GM12878 (cell line): ENCODE measurements at regions not wholly inside any gene's neighbourhood (a gene's known extent, or its start where the extent isn't known, plus 50 kb on each side); places are given as distances from the start of the nearest gene placed in this dataset.

Source experiments
- ASH2L ChIP-seq: fragments of 300-600, 200-600 bp; sonication (generic); IDR thresholded peaks from 2 replicates; pipeline ENCODE4 v1.6.1; 2017; ENCODE audit warnings: low read depth, mild to moderate bottlenecking, borderline replicate concordance
- ATF7 ChIP-seq: fragments of 450-650 bp; IDR thresholded peaks from 2 replicates; pipeline ENCODE4 v1.6.1; 2016; ENCODE audit warnings: low read depth, mild to moderate bottlenecking
- ETV6 ChIP-seq, 2 experiments: fragments of 450-650 bp in 1 of 2; IDR thresholded peaks in 1 of 2; conservative IDR thresholded peaks in 1 of 2; 2 replicates each; pipeline ENCODE4 v1.6.1; 2014; ENCODE audit warnings: antibody characterized with exemption in 1 of 2, borderline replicate concordance in 1 of 2, low read depth in 1 of 2, mild to moderate bottlenecking in 1 of 2, moderate library complexity in 1 of 2
- MTA2 ChIP-seq: fragments of 450-650 bp; IDR thresholded peaks from 2 replicates; pipeline ENCODE4 v1.6.1; 2016; ENCODE audit warnings: low read depth, mild to moderate bottlenecking, moderate library complexity
- RB1 ChIP-seq: fragments of 450-650 bp; formaldehyde crosslinking; IDR thresholded peaks from 2 replicates; pipeline ENCODE4 v1.6.1; 2017; ENCODE audit warnings: mild to moderate bottlenecking, borderline replicate concordance
- TAF1 ChIP-seq: IDR thresholded peaks from 2 replicates; pipeline ENCODE4 v1.6.1; 2011; ENCODE audit warnings: mild to moderate bottlenecking, low read depth, low read length, borderline replicate concordance
- ZNF274 ChIP-seq: IDR thresholded peaks from one replicate; pipeline ENCODE4 v1.8.0; 2011; ENCODE audit not compliant: insufficient read length, insufficient read depth
- TF ChIP-seq, protein P1 (sequence below): IDR thresholded peaks from 2 replicates; pipeline ENCODE4 v1.6.1; 2011; ENCODE audit warnings: mild to moderate bottlenecking, low read depth, low read length, moderate library complexity; ENCODE audit not compliant: insufficient replicate concordance
- TF ChIP-seq, protein P2 (sequence below): fragments of 450-650 bp; IDR thresholded peaks from 2 replicates; pipeline ENCODE4 v1.6.1; 2014; ENCODE audit warnings: mild to moderate bottlenecking
- TF ChIP-seq, protein P3 (sequence below): IDR thresholded peaks from 2 replicates; pipeline ENCODE4 v1.6.1; 2011; ENCODE audit warnings: borderline replicate concordance, low read depth, mild to moderate bottlenecking, moderate library complexity, low read length; ENCODE audit not compliant: insufficient read depth, poor library complexity, severe bottlenecking
- TF ChIP-seq, protein P4 (sequence below): fragments of 450-650 bp; formaldehyde crosslinking; IDR thresholded peaks from 2 replicates; pipeline ENCODE4 v1.5.0; 2022; ENCODE audit warnings: mild to moderate bottlenecking, missing genetic modification characterization
- TF ChIP-seq, protein P5 (sequence below): IDR thresholded peaks from 2 replicates; pipeline ENCODE4 v1.6.1; 2012; ENCODE audit warnings: low read length, inconsistent platforms
- TF ChIP-seq, protein P6 (sequence below): fragments of 450-650 bp; IDR thresholded peaks from 2 replicates; pipeline ENCODE4 v1.6.1; 2016; ENCODE audit warnings: mild to moderate bottlenecking

DNA sequence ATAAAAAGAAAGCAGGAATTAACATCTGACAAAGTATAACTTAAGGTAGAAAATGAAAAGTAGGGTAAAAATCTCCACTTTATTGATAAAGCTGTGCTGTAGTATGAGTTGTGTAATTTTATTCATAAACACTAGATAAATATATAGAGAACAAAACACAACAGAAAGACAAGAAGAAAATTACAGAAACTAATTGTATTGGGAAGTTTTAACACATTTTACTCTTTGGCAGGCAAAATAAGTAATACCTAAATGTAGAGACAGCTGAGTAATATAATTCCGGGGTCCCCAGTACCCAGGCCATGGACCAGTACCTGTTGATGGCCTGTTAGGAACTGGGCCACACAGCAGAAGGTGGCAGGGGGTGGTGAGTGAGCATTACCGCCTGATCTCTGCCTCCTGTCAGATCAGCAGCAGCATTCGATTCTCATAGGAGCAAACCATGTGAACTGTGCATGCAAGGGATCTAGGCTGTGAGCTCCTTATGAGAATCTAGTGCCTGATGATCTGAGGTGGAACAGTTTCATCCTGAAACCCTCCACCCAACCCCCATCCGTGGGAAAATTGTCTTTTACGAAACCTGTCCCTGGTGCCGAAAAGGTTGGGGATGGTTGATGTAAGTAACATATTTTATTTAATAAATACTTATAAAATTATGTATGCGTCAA is 84.4 kb upstream of the ETV6 start (continued):
- peak; percentile 56 for TF ChIP-seq ATF7
- TF ChIP-seq RB1: no peak
- TF ChIP-seq TAF1: peak; percentile 62; the same call in 1 of the 2 replicates
- TF ChIP-seq, protein P1, sequence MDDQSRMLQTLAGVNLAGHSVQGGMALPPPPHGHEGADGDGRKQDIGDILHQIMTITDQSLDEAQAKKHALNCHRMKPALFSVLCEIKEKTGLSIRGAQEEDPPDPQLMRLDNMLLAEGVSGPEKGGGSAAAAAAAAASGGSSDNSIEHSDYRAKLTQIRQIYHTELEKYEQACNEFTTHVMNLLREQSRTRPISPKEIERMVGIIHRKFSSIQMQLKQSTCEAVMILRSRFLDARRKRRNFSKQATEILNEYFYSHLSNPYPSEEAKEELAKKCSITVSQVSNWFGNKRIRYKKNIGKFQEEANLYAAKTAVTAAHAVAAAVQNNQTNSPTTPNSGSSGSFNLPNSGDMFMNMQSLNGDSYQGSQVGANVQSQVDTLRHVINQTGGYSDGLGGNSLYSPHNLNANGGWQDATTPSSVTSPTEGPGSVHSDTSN: peak; percentile 8
- TF ChIP-seq, protein P2, sequence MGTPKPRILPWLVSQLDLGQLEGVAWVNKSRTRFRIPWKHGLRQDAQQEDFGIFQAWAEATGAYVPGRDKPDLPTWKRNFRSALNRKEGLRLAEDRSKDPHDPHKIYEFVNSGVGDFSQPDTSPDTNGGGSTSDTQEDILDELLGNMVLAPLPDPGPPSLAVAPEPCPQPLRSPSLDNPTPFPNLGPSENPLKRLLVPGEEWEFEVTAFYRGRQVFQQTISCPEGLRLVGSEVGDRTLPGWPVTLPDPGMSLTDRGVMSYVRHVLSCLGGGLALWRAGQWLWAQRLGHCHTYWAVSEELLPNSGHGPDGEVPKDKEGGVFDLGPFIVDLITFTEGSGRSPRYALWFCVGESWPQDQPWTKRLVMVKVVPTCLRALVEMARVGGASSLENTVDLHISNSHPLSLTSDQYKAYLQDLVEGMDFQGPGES: no peak
- TF ChIP-seq, protein P3, sequence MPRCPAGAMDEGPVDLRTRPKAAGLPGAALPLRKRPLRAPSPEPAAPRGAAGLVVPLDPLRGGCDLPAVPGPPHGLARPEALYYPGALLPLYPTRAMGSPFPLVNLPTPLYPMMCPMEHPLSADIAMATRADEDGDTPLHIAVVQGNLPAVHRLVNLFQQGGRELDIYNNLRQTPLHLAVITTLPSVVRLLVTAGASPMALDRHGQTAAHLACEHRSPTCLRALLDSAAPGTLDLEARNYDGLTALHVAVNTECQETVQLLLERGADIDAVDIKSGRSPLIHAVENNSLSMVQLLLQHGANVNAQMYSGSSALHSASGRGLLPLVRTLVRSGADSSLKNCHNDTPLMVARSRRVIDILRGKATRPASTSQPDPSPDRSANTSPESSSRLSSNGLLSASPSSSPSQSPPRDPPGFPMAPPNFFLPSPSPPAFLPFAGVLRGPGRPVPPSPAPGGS: peak; percentile 99
- TF ChIP-seq ASH2L: no peak
- peak; percentile 69; the same call in 1 of the 2 replicates for TF ChIP-seq MTA2
- TF ChIP-seq, protein P4, sequence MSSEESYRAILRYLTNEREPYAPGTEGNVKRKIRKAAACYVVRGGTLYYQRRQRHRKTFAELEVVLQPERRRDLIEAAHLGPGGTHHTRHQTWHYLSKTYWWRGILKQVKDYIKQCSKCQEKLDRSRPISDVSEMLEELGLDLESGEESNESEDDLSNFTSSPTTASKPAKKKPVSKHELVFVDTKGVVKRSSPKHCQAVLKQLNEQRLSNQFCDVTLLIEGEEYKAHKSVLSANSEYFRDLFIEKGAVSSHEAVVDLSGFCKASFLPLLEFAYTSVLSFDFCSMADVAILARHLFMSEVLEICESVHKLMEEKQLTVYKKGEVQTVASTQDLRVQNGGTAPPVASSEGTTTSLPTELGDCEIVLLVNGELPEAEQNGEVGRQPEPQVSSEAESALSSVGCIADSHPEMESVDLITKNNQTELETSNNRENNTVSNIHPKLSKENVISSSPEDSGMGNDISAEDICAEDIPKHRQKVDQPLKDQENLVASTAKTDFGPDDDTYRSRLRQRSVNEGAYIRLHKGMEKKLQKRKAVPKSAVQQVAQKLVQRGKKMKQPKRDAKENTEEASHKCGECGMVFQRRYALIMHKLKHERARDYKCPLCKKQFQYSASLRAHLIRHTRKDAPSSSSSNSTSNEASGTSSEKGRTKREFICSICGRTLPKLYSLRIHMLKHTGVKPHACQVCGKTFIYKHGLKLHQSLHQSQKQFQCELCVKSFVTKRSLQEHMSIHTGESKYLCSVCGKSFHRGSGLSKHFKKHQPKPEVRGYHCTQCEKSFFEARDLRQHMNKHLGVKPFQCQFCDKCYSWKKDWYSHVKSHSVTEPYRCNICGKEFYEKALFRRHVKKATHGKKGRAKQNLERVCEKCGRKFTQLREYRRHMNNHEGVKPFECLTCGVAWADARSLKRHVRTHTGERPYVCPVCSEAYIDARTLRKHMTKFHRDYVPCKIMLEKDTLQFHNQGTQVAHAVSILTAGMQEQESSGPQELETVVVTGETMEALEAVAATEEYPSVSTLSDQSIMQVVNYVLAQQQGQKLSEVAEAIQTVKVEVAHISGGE (CRISPR knock-in tag): no peak
- TF ChIP-seq, protein P5, sequence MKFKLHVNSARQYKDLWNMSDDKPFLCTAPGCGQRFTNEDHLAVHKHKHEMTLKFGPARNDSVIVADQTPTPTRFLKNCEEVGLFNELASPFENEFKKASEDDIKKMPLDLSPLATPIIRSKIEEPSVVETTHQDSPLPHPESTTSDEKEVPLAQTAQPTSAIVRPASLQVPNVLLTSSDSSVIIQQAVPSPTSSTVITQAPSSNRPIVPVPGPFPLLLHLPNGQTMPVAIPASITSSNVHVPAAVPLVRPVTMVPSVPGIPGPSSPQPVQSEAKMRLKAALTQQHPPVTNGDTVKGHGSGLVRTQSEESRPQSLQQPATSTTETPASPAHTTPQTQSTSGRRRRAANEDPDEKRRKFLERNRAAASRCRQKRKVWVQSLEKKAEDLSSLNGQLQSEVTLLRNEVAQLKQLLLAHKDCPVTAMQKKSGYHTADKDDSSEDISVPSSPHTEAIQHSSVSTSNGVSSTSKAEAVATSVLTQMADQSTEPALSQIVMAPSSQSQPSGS: peak; percentile 95
- no peak for TF ChIP-seq ETV6 (conservative IDR thresholded peaks at IDR 0.05 in 1 of 2, IDR thresholded peaks at IDR 0.05 in 1 of 2; ENCODE audit: borderline replicate concordance in 1 of 2, low read depth in 1 of 2)
- no peak for TF ChIP-seq ZNF274
- TF ChIP-seq, protein P6, sequence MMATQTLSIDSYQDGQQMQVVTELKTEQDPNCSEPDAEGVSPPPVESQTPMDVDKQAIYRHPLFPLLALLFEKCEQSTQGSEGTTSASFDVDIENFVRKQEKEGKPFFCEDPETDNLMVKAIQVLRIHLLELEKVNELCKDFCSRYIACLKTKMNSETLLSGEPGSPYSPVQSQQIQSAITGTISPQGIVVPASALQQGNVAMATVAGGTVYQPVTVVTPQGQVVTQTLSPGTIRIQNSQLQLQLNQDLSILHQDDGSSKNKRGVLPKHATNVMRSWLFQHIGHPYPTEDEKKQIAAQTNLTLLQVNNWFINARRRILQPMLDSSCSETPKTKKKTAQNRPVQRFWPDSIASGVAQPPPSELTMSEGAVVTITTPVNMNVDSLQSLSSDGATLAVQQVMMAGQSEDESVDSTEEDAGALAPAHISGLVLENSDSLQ: peak; percentile 60
- TF ChIP-seq, all 136 proteins: peak for 43
